SIG-M5 treated with dmso at 0.1 percent for 504 hours (cell line): ENCODE measurements at regions not wholly inside any gene's neighbourhood (a gene's known extent, or its start where the extent isn't known, plus 50 kb on each side); places are given as distances from the start of the nearest gene placed in this dataset.

Experiments
- DNase-seq: peaks from one replicate; lab custom pipeline; 2025; ENCODE audit not compliant: unreplicated experiment; lab: John Stamatoyannopoulos, UW

GRCh38 chr13:44092078-44092970 is 212.6 kb downstream of the LACC1 start:
- peak; percentile 32 for DNase-seq

GRCh38 chr13:44093607-44094564 is 214.2 kb downstream of the LACC1 start:
- no peak for DNase-seq

- no peak for DNase-seq
These were observed 217.2 kb downstream of the LACC1 start for GRCh38 chr13:44096901-44097300.

GRCh38 chr13:44098559-44098958 is 218.9 kb downstream of the LACC1 start:
- DNase-seq, result no peak

GRCh38 chr13:44101347-44102083 is 221.8 kb downstream of the LACC1 start:
- DNase-seq, result no peak

- no peak for DNase-seq
These were observed 223.9 kb downstream of the LACC1 start for GRCh38 chr13:44103429-44104196.

- no peak for DNase-seq
These were observed 224.4 kb downstream of the LACC1 start for GRCh38 chr13:44104197-44104490.

- DNase-seq, result no peak
These were observed 225.3 kb downstream of the LACC1 start for GRCh38 chr13:44104969-44105368.

- no peak for DNase-seq
These were observed 226.8 kb downstream of the LACC1 start for GRCh38 chr13:44106266-44107152.

- no peak for DNase-seq
These were observed 227.8 kb downstream of the LACC1 start for GRCh38 chr13:44107357-44108121.

GRCh38 chr13:44108331-44108858 is 228.7 kb downstream of the LACC1 start:
- DNase-seq, result peak; percentile 37

GRCh38 chr13:44110091-44110621 is 230.5 kb downstream of the LACC1 start:
- no peak for DNase-seq

GRCh38 chr13:44111701-44112100 is 232.0 kb downstream of the LACC1 start:
- DNase-seq, result no peak

- DNase-seq, result no peak
These were observed 233.1 kb downstream of the LACC1 start for GRCh38 chr13:44112700-44113329.

GRCh38 chr13:44116562-44117332 is 237.0 kb downstream of the LACC1 start:
- peak; percentile 30 for DNase-seq

GRCh38 chr13:44117351-44117750 is 237.6 kb downstream of the LACC1 start:
- DNase-seq, result peak; percentile 30

GRCh38 chr13:44117816-44118215 is 238.1 kb downstream of the LACC1 start:
- no peak for DNase-seq
